22Rv1 (cell line): ENCODE measurements at regions not wholly inside any gene's neighbourhood (a gene's known extent, or its start where the extent isn't known, plus 50 kb on each side); places are given as distances from the start of the nearest gene placed in this dataset.

Experiments
- CTCF ChIP-seq: fragments of 450-650 bp; IDR thresholded peaks from 2 replicates; pipeline ENCODE4 v1.5.1; 2017; ENCODE audit warnings: mild to moderate bottlenecking
- ZFX ChIP-seq: fragments of 450-650 bp; IDR thresholded peaks from 2 replicates; pipeline ENCODE4 v1.6.1; 2017; ENCODE audit warnings: antibody characterized with exemption, borderline replicate concordance

- TF ChIP-seq CTCF (no peak), ZFX (no peak)
Measured at GRCh38 chr4:54386042-54386669, 157.1 kb downstream of the PDGFRA start.
